Upper lobe of right lung (tissue), 1 donor: ENCODE measurements at regions not wholly inside any gene's neighbourhood (a gene's known extent, or its start where the extent isn't known, plus 50 kb on each side); places are given as distances from the start of the nearest gene placed in this dataset.

Source experiments
- ATAC-seq: fragments of 200-7000 bp; cut with Tn5 transposase; one replicate; pipeline ENCODE4 v1.9.1; 2020; ENCODE audit warnings: mild to moderate bottlenecking, moderate library complexity
- DNase-seq: peaks from one replicate; pipeline ENCODE4 v3.0.0-alpha.2; 2020
- H3K27ac ChIP-seq: fragments of 200-600 bp; one replicate; pipeline ENCODE4 v1.8.0; 2022
- H3K27me3 ChIP-seq: fragments of 200-600 bp; one replicate; pipeline ENCODE4 v1.8.0; 2022; ENCODE audit warnings: mild to moderate bottlenecking
- H3K36me3 ChIP-seq: fragments of 200-600 bp; one replicate; pipeline ENCODE4 v1.8.0; 2022
- H3K4me1 ChIP-seq: fragments of 200-600 bp; one replicate; pipeline ENCODE4 v1.8.0; 2022
- H3K4me3 ChIP-seq: fragments of 200-600 bp; one replicate; pipeline ENCODE4 v1.8.0; 2022; ENCODE audit warnings: mild to moderate bottlenecking
- H3K9me3 ChIP-seq: fragments of 200-600 bp; one replicate; pipeline ENCODE4 v1.8.0; 2022
- CTCF ChIP-seq: fragments of 200-600 bp; IDR thresholded peaks from one replicate; pipeline ENCODE4 v1.8.0; 2022; ENCODE audit warnings: antibody characterized with exemption
- intact Hi-C: fragments of 100-400 bp; cut with DNase I; formaldehyde crosslinking; loops from one replicate; pipeline ENCODE4 v1.11.0; 2022
- donor health status: DM: no; HTN: yes; CAD: no; lungs with severe emphysema.

DNA sequence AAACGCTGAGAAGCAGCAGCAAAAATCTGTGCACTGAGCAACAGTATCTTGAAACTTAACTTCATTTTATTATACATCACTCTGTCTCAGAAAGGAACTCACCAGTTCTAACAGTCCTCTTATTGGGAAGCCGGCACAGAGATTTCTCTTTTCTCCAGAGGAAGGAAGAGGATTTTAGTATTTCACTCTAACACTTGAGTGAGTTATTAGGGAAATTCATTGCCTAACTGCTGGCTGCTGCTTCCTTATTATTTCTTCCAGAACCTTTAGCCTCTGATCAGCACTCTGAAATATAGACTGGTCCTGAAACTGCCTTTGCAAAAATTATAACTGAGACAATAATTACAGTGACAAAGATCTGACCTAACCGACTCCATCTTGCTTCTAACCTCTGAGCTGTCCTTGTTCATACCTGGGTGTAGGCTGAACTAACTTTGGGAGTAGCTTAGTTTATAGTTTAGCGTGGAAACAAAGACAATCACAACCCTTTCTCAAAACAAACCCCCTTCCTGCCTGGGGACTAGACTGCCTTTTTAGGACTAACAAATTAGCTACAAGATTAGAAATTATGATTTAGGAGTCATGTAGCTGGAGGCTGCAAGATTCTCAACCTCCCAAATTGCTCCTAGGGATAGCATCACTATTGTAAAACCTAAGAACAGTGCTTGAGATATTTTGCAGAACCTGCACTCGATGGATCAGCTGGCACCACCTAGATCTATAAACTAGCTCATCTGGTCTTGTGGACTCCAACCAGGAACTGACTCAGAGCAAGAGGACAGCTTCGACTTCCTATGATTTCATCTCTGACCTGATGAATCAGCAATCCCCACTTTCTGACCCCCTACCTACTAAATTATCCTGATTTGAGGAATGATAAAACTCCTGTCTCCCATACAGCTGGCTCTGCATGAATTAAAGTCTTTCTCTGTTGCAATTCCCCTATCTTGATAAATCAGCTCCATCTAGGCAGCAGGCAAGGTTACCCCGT, 117.5 kb downstream of the DYRK2 start:
- intact Hi-C loops = no loop called here
- no peaks in the 10 kb centered on the region for H3K9me3 ChIP-seq
- TF ChIP-seq CTCF = no peak
- no peaks in the 10 kb centered on the region for H3K36me3 ChIP-seq
- H3K4me1 ChIP-seq = no peaks in the 10 kb centered on the region
- ATAC-seq (no peak), DNase-seq (no peak)
- H3K27me3 ChIP-seq = no peaks in the 10 kb centered on the region
- no peak overlapping the region for H3K27ac ChIP-seq
- H3K4me3 ChIP-seq = no peak overlapping the region

DNA sequence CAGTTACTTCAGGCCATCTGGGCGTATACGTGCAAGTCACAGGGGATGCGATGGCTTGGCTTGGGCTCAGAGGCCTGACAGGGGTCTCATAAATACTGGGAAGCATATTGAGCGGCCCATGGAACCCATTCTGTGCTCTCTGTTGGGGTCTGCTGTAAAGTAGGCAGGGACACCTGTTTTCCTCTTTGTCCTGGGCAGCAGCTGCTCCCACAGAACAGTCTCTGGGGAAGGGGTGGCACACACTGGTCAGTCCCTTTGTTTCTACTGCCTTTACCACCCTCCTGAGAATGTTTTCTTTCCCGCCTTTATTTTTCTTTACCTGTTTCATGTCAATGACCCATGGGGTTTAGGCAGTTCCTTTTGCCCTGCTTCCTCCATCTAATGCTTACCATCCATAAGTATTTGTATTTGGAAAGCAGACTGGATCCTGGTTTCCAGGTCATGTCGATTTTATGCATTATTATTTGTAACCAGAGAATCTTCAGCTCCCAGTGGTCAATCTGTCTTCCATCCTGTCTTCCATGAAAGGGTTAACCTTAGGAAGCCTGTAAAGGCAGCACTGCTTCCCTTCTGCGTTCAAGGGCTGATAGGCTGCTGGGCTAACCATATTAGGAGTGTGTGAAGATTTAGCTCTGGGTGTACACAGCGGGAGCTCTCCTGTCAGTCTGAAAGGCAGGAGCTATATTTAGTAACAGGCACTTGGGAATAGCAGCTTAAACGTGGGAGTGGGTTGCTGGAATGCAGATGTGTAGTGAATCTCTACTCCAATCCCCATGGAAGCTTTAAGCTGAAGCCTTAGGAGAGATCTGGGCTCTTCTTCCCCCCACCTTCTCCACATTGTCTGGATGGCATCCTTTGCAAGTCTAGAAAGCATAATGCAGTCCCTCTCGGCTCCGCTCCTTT, 124.0 kb downstream of the DYRK2 start:
- TF ChIP-seq CTCF = no peak
- no peak for DNase-seq

DNA sequence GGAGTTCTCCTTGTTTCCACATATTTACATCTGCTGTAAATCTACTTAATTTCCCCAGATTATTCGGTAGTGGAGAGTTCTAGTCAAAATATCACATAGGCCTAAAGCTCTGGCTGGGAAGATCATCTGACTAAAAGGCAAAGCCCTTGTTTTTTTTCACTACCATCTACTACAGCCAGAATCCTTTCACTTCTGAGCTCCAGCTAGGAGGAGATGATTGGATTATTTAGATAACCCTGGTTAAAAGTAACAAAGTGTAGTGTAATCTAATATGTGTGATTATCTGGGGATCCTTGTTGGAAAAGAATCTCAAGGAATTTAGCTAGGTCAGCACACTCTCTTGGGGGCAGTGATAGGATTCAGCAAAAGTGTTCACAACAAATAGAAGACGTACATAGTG, 125.4 kb downstream of the DYRK2 start:
- Histone ChIP-seq H3K27me3 (no peaks in the 10 kb centered on the region), H3K36me3 (no peaks in the 10 kb centered on the region), H3K27ac (no peak overlapping the region), H3K4me1 (no peaks in the 10 kb centered on the region), H3K4me3 (no peak overlapping the region), H3K9me3 (no peaks in the 10 kb centered on the region)
- no peak for DNase-seq
- no peak for TF ChIP-seq CTCF
- ATAC-seq = no peak
- intact Hi-C loops = no loop called here

More for the DNA sequence above, 124.0 kb downstream of the DYRK2 start:
- no peaks in the 10 kb centered on the region for H3K4me1 ChIP-seq
- H3K9me3 ChIP-seq = no peaks in the 10 kb centered on the region
- H3K36me3 ChIP-seq = no peaks in the 10 kb centered on the region
- no peak overlapping the region for H3K27ac ChIP-seq
- no peaks in the 10 kb centered on the region for H3K27me3 ChIP-seq
- peak; percentile 53 for ATAC-seq
- H3K4me3 ChIP-seq = no peak overlapping the region
- intact Hi-C loops = no loop called here

GRCh38 chr12:67774983-67775587, 126.5 kb downstream of the DYRK2 start:
- intact Hi-C loops = no loop called here
- Histone ChIP-seq H3K4me1 (no peaks in the 10 kb centered on the region), H3K27me3 (no peaks in the 10 kb centered on the region), H3K27ac (no peak overlapping the region), H3K36me3 (no peaks in the 10 kb centered on the region), H3K9me3 (no peaks in the 10 kb centered on the region), H3K4me3 (no peak overlapping the region)
- ATAC-seq = no peak
- no peak for DNase-seq
- TF ChIP-seq CTCF = no peak

- H3K9me3 ChIP-seq = no peaks in the 10 kb centered on the region
- intact Hi-C loops = no loop called here
- TF ChIP-seq CTCF = no peak
- H3K36me3 ChIP-seq = no peaks in the 10 kb centered on the region
- H3K27me3 ChIP-seq = no peaks in the 10 kb centered on the region
- no peak for DNase-seq
- H3K4me3 ChIP-seq = no peak overlapping the region
- H3K27ac ChIP-seq = no peak overlapping the region
- no peak for ATAC-seq
- H3K4me1 ChIP-seq = no peaks in the 10 kb centered on the region
Observed at GRCh38 chr12:67780580-67781084, 132.1 kb downstream of the DYRK2 start.
